Spleen (tissue), 11 donors: ENCODE measurements at regions not wholly inside any gene's neighbourhood (a gene's known extent, or its start where the extent isn't known, plus 50 kb on each side); places are given as distances from the start of the nearest gene placed in this dataset.
A peak's percentile ranks its signal among the peaks of the same experiment; 100 is the strongest.

Source experiments
- DNase-seq: peaks from one replicate; pipeline ENCODE4 v3.0.0-alpha.2; 2020
- H3K27ac ChIP-seq, 8 donors: fragments of 200-600 bp; sonication (generic) in 7 of 8; 1 replicate in 4 of 8; 2 replicates in 4 of 8; pipeline versions ENCODE4 v1.5.0 to v1.8.0; 2016 to 2021; ENCODE audit warnings: inconsistent platforms in 4 of 8, mild to moderate bottlenecking in 4 of 8, moderate library complexity in 1 of 8
- H3K27me3 ChIP-seq, 7 donors: fragments of 200-600 bp; sonication (generic) in 6 of 7; replicated peaks in 1 of 7; 1 replicate in 4 of 7; 2 replicates in 3 of 7; pipeline versions ENCODE4 v1.5.0 to v1.8.0; 2016 to 2021; ENCODE audit warnings: inconsistent platforms in 3 of 7, mild to moderate bottlenecking in 1 of 7
- H3K36me3 ChIP-seq, 6 donors: fragments of 200-600 bp; sonication (generic) in 5 of 6; 1 replicate in 4 of 6; 2 replicates in 2 of 6; pipeline versions ENCODE4 v1.5.0 to v1.8.0; 2016 to 2021; ENCODE audit warnings: inconsistent platforms in 2 of 6
- H3K4me1 ChIP-seq, 6 donors: fragments of 200-600 bp; sonication (generic) in 5 of 6; 1 replicate in 3 of 6; 2 replicates in 3 of 6; pipeline versions ENCODE4 v1.5.0 to v1.8.0; 2016 to 2021; ENCODE audit warnings: inconsistent platforms in 3 of 6
- H3K4me3 ChIP-seq, 8 donors: fragments of 200-600 bp; sonication (generic) in 7 of 8; 1 replicate in 4 of 8; 2 replicates in 4 of 8; pipeline versions ENCODE4 v1.5.0 to v1.8.0; 2016 to 2021; ENCODE audit warnings: inconsistent platforms in 4 of 8, mild to moderate bottlenecking in 4 of 8, moderate library complexity in 2 of 8
- H3K9me3 ChIP-seq, 8 donors: fragments of 200-600 bp; sonication (generic) in 7 of 8; 1 replicate in 4 of 8; 2 replicates in 4 of 8; pipeline versions ENCODE4 v1.5.0 to v1.8.0; 2016 to 2021; ENCODE audit warnings: inconsistent platforms in 4 of 8
- POLR2A ChIP-seq, 3 donors: fragments of 450-650 bp; IDR thresholded peaks; one replicate each; pipeline ENCODE4 v1.5.1; 2017; ENCODE audit warnings: antibody characterized with exemption in 3 of 3, mild to moderate bottlenecking in 1 of 3
- POLR2AphosphoS5 ChIP-seq, 3 donors: sonication (generic); formaldehyde crosslinking; IDR thresholded peaks; one replicate each; pipeline ENCODE4 v1.5.1; 2017; ENCODE audit warnings: antibody characterized with exemption in 3 of 3
- WGBS, 5 donors: extraction: QIAGEN DNeasy Blood & Tissue Kit in 3 of 5; methylation state at CpG; one replicate each; pipeline versions ENCODE4 v1.1.5 to v1.1.7; 2013 to 2018; 5-methylcytosine and 5-hydroxymethylcytosine counted together
- intact Hi-C: fragments of 100-400 bp; cut with DNase I; formaldehyde crosslinking; loops from one replicate; pipeline ENCODE4 v1.15.0; 2023; ENCODE audit warnings: low total_unique reads
- TF ChIP-seq, protein P1 (sequence below), 11 experiments: fragments of 200-600 bp in 7 of 11; fragments of 450-650 bp in 4 of 11; sonication (generic) in 4 of 11; IDR thresholded peaks in 8 of 11; conservative IDR thresholded peaks in 3 of 11; 1 replicate in 7 of 11; 2 replicates in 4 of 11; pipeline versions ENCODE4 v1.4.0 to v1.8.0; 2016 to 2021; ENCODE audit warnings: antibody characterized with exemption in 11 of 11, inconsistent platforms in 4 of 11, mild to moderate bottlenecking in 1 of 11
- donor health status: healthy with polysubstance abuse.
- donor health status: DM: no; HTN: no; CAD: no; lungs with moderate emphysema.
- donor health status: DM: no; HTN: no; CAD: no.
- donor health status: Bipolar disorder and iron deficiency.
- donor health status: healthy.
- donor health status: DM: no; HTN: no; CAD: no.
- donor health status: DM: yes; HTN: yes; CAD: no.

DNA sequence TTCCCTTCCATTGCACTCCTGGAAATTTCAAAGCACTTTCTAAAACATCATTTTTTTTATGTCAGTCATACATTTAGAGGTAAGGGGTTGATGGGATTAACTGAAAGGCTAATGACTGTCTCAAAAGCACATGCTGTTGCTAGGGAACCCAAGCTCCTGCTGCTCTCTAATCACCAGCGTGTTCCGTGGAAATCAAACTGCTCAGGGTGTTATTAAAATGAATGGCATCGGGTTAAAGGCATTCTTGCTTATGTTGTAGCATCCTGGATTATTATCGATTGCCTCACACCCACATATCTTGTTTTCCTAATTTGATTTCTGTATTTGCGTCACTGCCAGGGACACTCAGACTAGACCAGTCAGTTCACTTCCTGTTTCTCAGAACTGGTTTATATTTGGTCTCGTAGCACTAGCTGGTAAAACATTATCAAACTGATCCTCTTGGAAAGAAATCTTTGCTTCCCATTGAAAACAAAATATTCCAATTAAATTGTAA lies 216.5 kb upstream of the MKLN1 start:
- H3K27me3 ChIP-seq = no peaks in the 10 kb centered on the region
- H3K4me3 ChIP-seq = peak overlapping the region; percentile 39 to 97 (median 80)
- H3K36me3 ChIP-seq = no peaks in the 10 kb centered on the region
- 3 to 8% (median 6%) methylated on average over 6 of the region's 6 CpGs for WGBS, 5 donors
- H3K27ac ChIP-seq = peak overlapping the region in 7 of 8 donors; percentile 96 to 100 (median 99)
- TF ChIP-seq, protein P1, sequence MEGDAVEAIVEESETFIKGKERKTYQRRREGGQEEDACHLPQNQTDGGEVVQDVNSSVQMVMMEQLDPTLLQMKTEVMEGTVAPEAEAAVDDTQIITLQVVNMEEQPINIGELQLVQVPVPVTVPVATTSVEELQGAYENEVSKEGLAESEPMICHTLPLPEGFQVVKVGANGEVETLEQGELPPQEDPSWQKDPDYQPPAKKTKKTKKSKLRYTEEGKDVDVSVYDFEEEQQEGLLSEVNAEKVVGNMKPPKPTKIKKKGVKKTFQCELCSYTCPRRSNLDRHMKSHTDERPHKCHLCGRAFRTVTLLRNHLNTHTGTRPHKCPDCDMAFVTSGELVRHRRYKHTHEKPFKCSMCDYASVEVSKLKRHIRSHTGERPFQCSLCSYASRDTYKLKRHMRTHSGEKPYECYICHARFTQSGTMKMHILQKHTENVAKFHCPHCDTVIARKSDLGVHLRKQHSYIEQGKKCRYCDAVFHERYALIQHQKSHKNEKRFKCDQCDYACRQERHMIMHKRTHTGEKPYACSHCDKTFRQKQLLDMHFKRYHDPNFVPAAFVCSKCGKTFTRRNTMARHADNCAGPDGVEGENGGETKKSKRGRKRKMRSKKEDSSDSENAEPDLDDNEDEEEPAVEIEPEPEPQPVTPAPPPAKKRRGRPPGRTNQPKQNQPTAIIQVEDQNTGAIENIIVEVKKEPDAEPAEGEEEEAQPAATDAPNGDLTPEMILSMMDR (IDR thresholded peaks at IDR 0.05 in 8 of 11, conservative IDR thresholded peaks at IDR 0.05 in 3 of 11) = no peak
- TF ChIP-seq POLR2AphosphoS5 (IDR thresholded peaks at IDR 0.05) = peak in 1 of 3 donors; percentile 84
- intact Hi-C loops = no loop called here
- H3K9me3 ChIP-seq = no peaks in the 10 kb centered on the region
- DNase-seq = no peak
- H3K4me1 ChIP-seq = peaks cover 27 to 46% (median 44%) of the 10 kb centered on the region in 6 donors

GRCh38 chr7:131111792-131112191 lies 215.9 kb upstream of the MKLN1 start:
- Histone ChIP-seq H3K27me3 (no peaks in the 10 kb centered on the region), H3K9me3 (no peaks in the 10 kb centered on the region), H3K4me1 (peaks cover 27 to 46% (median 44%) of the 10 kb centered on the region in 6 donors), H3K27ac (peak overlapping the region in 7 of 8 donors; percentile 96 to 100 (median 99)), H3K4me3 (peak overlapping the region in 2 of 8 donors; percentile 70 to 83), H3K36me3 (no peaks in the 10 kb centered on the region)
- no peak for DNase-seq
- WGBS, 5 donors = 72 to 88% (median 79%) methylated on average over 3 of the region's 3 CpGs
- TF ChIP-seq POLR2A (IDR thresholded peaks at IDR 0.05) (no peak), POLR2AphosphoS5 (IDR thresholded peaks at IDR 0.05) (no peak)
- TF ChIP-seq, protein P1 (IDR thresholded peaks at IDR 0.05 in 8 of 11, conservative IDR thresholded peaks at IDR 0.05 in 3 of 11) = no peak
- intact Hi-C loops = no loop called here

- H3K4me3 ChIP-seq = no peak overlapping the region
- peaks cover 27 to 46% (median 44%) of the 10 kb centered on the region in 6 donors for H3K4me1 ChIP-seq
- TF ChIP-seq POLR2A (IDR thresholded peaks at IDR 0.05) (no peak), POLR2AphosphoS5 (IDR thresholded peaks at IDR 0.05) (no peak)
- TF ChIP-seq, protein P1 (IDR thresholded peaks at IDR 0.05 in 8 of 11, conservative IDR thresholded peaks at IDR 0.05 in 3 of 11) = no peak
- no peaks in the 10 kb centered on the region for H3K36me3 ChIP-seq
- peak overlapping the region in 3 of 8 donors; percentile 96 to 100 (median 99) for H3K27ac ChIP-seq
- H3K27me3 ChIP-seq = no peaks in the 10 kb centered on the region
- WGBS, 5 donors = 43 to 59% (median 53%) methylated on average over 1 of the region's 1 CpG
- intact Hi-C loops = no loop called here
- DNase-seq = no peak
- H3K9me3 ChIP-seq = no peaks in the 10 kb centered on the region
Measured at GRCh38 chr7:131112431-131112830, 215.2 kb upstream of the MKLN1 start.

- Histone ChIP-seq H3K4me1 (peaks cover 17 to 24% (median 23%) of the 10 kb centered on the region in 6 donors), H3K4me3 (no peak overlapping the region), H3K36me3 (no peaks in the 10 kb centered on the region), H3K27me3 (no peaks in the 10 kb centered on the region), H3K9me3 (peaks cover 0 to 15% (median 11%) of the 10 kb centered on the region in 8 donors), H3K27ac (no peak overlapping the region)
- intact Hi-C loops = no loop called here
- WGBS, 5 donors = 62 to 71% (median 66%) methylated on average over 5 of the region's 5 CpGs
- TF ChIP-seq POLR2AphosphoS5 (IDR thresholded peaks at IDR 0.05) = no peak
- TF ChIP-seq POLR2A (IDR thresholded peaks at IDR 0.05) = no peak
- TF ChIP-seq, protein P1 (IDR thresholded peaks at IDR 0.05 in 8 of 11, conservative IDR thresholded peaks at IDR 0.05 in 3 of 11) = no peak
- no peak for DNase-seq
Measured at GRCh38 chr7:131115340-131115739, 212.3 kb upstream of the MKLN1 start.
